GM23338 (cell line): ENCODE measurements at regions not wholly inside any gene's neighbourhood (a gene's known extent, or its start where the extent isn't known, plus 50 kb on each side); places are given as distances from the start of the nearest gene placed in this dataset.

Experiments
- ATAC-seq: fragments of 200-7000 bp; cut with Tn5 transposase; 3 replicates; pipeline ENCODE4 v1.9.1; 2020
- DNase-seq: peaks from one replicate; pipeline ENCODE4 v3.0.0-alpha.2; 2015; ENCODE audit warnings: low spot score
- H2AFZ ChIP-seq: fragments of 200-600 bp; sonication (generic); 2 replicates; pipeline ENCODE4 v1.8.0; 2016; ENCODE audit warnings: antibody characterized with exemption, mild to moderate bottlenecking, moderate library complexity
- H3F3A ChIP-seq: fragments of 200-600 bp; sonication (generic); replicated peaks from 2 replicates; pipeline ENCODE4 v1.8.0; 2017; ENCODE audit warnings: antibody characterized with exemption, mixed run types, low read depth
- H3K27ac ChIP-seq: fragments of 200-600 bp; sonication (generic); 2 replicates; pipeline ENCODE4 v1.6.1; 2016; ENCODE audit warnings: low read depth
- H3K27me3 ChIP-seq: fragments of 200-600 bp; sonication (generic); 2 replicates; pipeline ENCODE4 v1.8.0; 2016; ENCODE audit warnings: mild to moderate bottlenecking, mixed run types, moderate library complexity; ENCODE audit not compliant: insufficient read depth
- H3K36me3 ChIP-seq: fragments of 200-600 bp; sonication (generic); 2 replicates; pipeline ENCODE4 v1.8.0; 2016; ENCODE audit warnings: mild to moderate bottlenecking; ENCODE audit not compliant: insufficient read depth
- H3K4me1 ChIP-seq: fragments of 200-600 bp; sonication (generic); 2 replicates; pipeline ENCODE4 v1.8.0; 2016; ENCODE audit warnings: mild to moderate bottlenecking, moderate library complexity; ENCODE audit not compliant: insufficient read depth
- H3K4me2 ChIP-seq: fragments of 200-600 bp; sonication (generic); 2 replicates; pipeline ENCODE4 v1.7.1; 2017; ENCODE audit warnings: mixed run types
- H3K4me3 ChIP-seq: fragments of 200-600 bp; sonication (generic); 2 replicates; pipeline ENCODE4 v1.6.1; 2016; ENCODE audit warnings: mixed run types
- H3K79me2 ChIP-seq: fragments of 200-600 bp; sonication (generic); replicated peaks from 2 replicates; pipeline ENCODE4 v1.8.0; 2017; ENCODE audit warnings: mild to moderate bottlenecking; ENCODE audit not compliant: insufficient read depth
- H3K9me2 ChIP-seq: fragments of 200-600 bp; sonication (generic); 2 replicates; pipeline ENCODE4 v1.8.0; 2017; ENCODE audit not compliant: insufficient read depth
- H4K20me1 ChIP-seq: fragments of 200-600 bp; sonication (generic); replicated peaks from 2 replicates; pipeline ENCODE4 v1.8.0; 2017; ENCODE audit warnings: mild to moderate bottlenecking; ENCODE audit not compliant: insufficient read depth
- H3K27ac Mint-ChIP-seq: 2 replicates; pipeline ENCODE4 v1.8.0; 2020; ENCODE audit warnings: inconsistent platforms, mild to moderate bottlenecking, moderate library complexity, mixed read lengths
- H3K27me3 Mint-ChIP-seq: 3 replicates; pipeline ENCODE4 v1.8.0; 2022; ENCODE audit warnings: low read depth, mild to moderate bottlenecking, moderate library complexity, mixed read lengths, inconsistent platforms; ENCODE audit not compliant: insufficient read depth, poor library complexity
- H3K36me3 Mint-ChIP-seq: 3 replicates; pipeline ENCODE4 v1.8.0; 2021; ENCODE audit warnings: low read depth, mild to moderate bottlenecking, inconsistent platforms, moderate library complexity, mixed read lengths
- H3K4me1 Mint-ChIP-seq: 3 replicates; pipeline ENCODE4 v1.8.0; 2020; ENCODE audit warnings: mild to moderate bottlenecking, inconsistent platforms, mixed read lengths
- H3K4me3 Mint-ChIP-seq: 3 replicates; pipeline ENCODE4 v1.8.0; 2021; ENCODE audit warnings: moderate library complexity, mild to moderate bottlenecking, inconsistent platforms, mixed read lengths
- H3K9me3 Mint-ChIP-seq: 3 replicates; pipeline ENCODE4 v1.8.0; 2020; ENCODE audit warnings: moderate library complexity, mild to moderate bottlenecking, inconsistent platforms, mixed read lengths
- CREB1 ChIP-seq: fragments of 250-450 bp; sonication (Bioruptor Pico); IDR thresholded peaks from 2 replicates; pipeline ENCODE4 v1.5.0; 2020; ENCODE audit warnings: low read depth, mild to moderate bottlenecking, moderate library complexity
- CTCF ChIP-seq, 2 experiments: fragments of 200-600 bp in 1 of 2; sonication (generic) in 1 of 2; conservative IDR thresholded peaks; 2 replicates each; pipeline versions ENCODE4 v1.5.1 to v1.6.1; 2016 to 2017; ENCODE audit warnings: antibody characterized with exemption in 2 of 2, low read depth in 2 of 2, mild to moderate bottlenecking in 2 of 2, moderate library complexity in 1 of 2
- ETS1 ChIP-seq: IDR thresholded peaks from 2 replicates; pipeline ENCODE4 v1.6.1; 2016; ENCODE audit warnings: antibody characterized with exemption
- EZH2 ChIP-seq: fragments of 200-600 bp; sonication (generic); IDR thresholded peaks from one replicate; pipeline ENCODE4 v1.8.0; 2017; ENCODE audit warnings: antibody characterized with exemption, mild to moderate bottlenecking, low read depth; ENCODE audit not compliant: unreplicated experiment
- EZH2phosphoT487 ChIP-seq: fragments of 200-600 bp; sonication (generic); IDR thresholded peaks from one replicate; pipeline ENCODE4 v1.8.1; 2018; ENCODE audit warnings: antibody characterized with exemption; ENCODE audit not compliant: unreplicated experiment
- JUNB ChIP-seq: IDR thresholded peaks from one replicate; pipeline ENCODE4 v1.6.1; 2016; ENCODE audit warnings: antibody characterized with exemption; ENCODE audit not compliant: unreplicated experiment
- NANOG ChIP-seq: IDR thresholded peaks from 2 replicates; pipeline ENCODE4 v1.6.1; 2016; ENCODE audit warnings: antibody characterized with exemption, borderline replicate concordance
- POLR2AphosphoS5 ChIP-seq: IDR thresholded peaks from 2 replicates; pipeline ENCODE4 v1.6.1; 2016; ENCODE audit warnings: antibody characterized with exemption, low read depth
- REST ChIP-seq: IDR thresholded peaks from one replicate; pipeline ENCODE4 v1.6.1; 2018; ENCODE audit warnings: antibody characterized with exemption; ENCODE audit not compliant: unreplicated experiment
- STAT1 ChIP-seq: IDR thresholded peaks from one replicate; pipeline ENCODE4 v1.6.1; 2016; ENCODE audit warnings: antibody characterized with exemption; ENCODE audit not compliant: unreplicated experiment

GRCh38 chr9:99511723-99512122, 289.6 kb downstream of the SEC61B start:
- no peaks in the 10 kb centered on the region for H3K36me3 Mint-ChIP-seq
- H3K27me3 Mint-ChIP-seq, result peaks cover 4% of the 10 kb centered on the region
- no peaks in the 10 kb centered on the region for H3K9me3 Mint-ChIP-seq
- no peak overlapping the region for H3K27ac Mint-ChIP-seq
- no peak overlapping the region for H3K27ac ChIP-seq
- TF ChIP-seq POLR2AphosphoS5 (no peak), EZH2 (no peak), EZH2phosphoT487 (no peak), STAT1 (no peak), JUNB (no peak), CTCF (conservative IDR thresholded peaks at IDR 0.05; ENCODE audit: low read depth in 2 of 2) (peak; percentile 54 to 61)
- H3K4me1 Mint-ChIP-seq, result peaks cover 14% of the 10 kb centered on the region; the same call in 2 of the 3 replicates
- H3K4me1 ChIP-seq, result peaks cover 16% of the 10 kb centered on the region
- H3K79me2 ChIP-seq, result no peaks in the 10 kb centered on the region
- H3K27me3 ChIP-seq, result no peaks in the 10 kb centered on the region
- H3K9me2 ChIP-seq, result peaks cover 8% of the 10 kb centered on the region; the same call in 1 of the 2 replicates
- H3F3A ChIP-seq, result no peaks in the 10 kb centered on the region
- ATAC-seq (peak; percentile 68), DNase-seq (peak; percentile 61)
- H3K4me3 ChIP-seq, result no peak overlapping the region
- no peak overlapping the region for H2AFZ ChIP-seq
- no peaks in the 10 kb centered on the region for H4K20me1 ChIP-seq
- no peak overlapping the region for H3K4me2 ChIP-seq
- no peak overlapping the region for H3K4me3 Mint-ChIP-seq
- H3K36me3 ChIP-seq, result no peaks in the 10 kb centered on the region

GRCh38 chr9:99513441-99514112, 291.5 kb downstream of the SEC61B start:
- Histone ChIP-seq H3F3A (no peaks in the 10 kb centered on the region), H2AFZ (no peak overlapping the region), H3K36me3 (no peaks in the 10 kb centered on the region), H3K4me1 (peaks cover 16% of the 10 kb centered on the region), H3K9me2 (no peaks in the 10 kb centered on the region), H3K27me3 (no peaks in the 10 kb centered on the region), H3K79me2 (no peaks in the 10 kb centered on the region), H3K4me3 (no peak overlapping the region), H4K20me1 (no peaks in the 10 kb centered on the region), H3K4me2 (no peak overlapping the region), H3K27ac (no peak overlapping the region)
- H3K4me3 Mint-ChIP-seq, result no peak overlapping the region
- peaks cover 14% of the 10 kb centered on the region; the same call in 2 of the 3 replicates for H3K4me1 Mint-ChIP-seq
- no peak for ATAC-seq
- H3K27ac Mint-ChIP-seq, result no peak overlapping the region
- no peak for DNase-seq
- H3K36me3 Mint-ChIP-seq, result no peaks in the 10 kb centered on the region
- no peaks in the 10 kb centered on the region for H3K9me3 Mint-ChIP-seq
- H3K27me3 Mint-ChIP-seq, result peaks cover 4% of the 10 kb centered on the region
- TF ChIP-seq NANOG, result no peak
- no peak for TF ChIP-seq CREB1 (CRISPR knock-in tag)
- no peak for TF ChIP-seq STAT1
- no peak for TF ChIP-seq EZH2phosphoT487
- no peak for TF ChIP-seq EZH2
- TF ChIP-seq CTCF (conservative IDR thresholded peaks at IDR 0.05; ENCODE audit: low read depth in 2 of 2), result no peak
- no peak for TF ChIP-seq ETS1
- TF ChIP-seq REST, result no peak
- TF ChIP-seq JUNB, result no peak
- TF ChIP-seq POLR2AphosphoS5, result no peak
